ENCODE measurements at regions not wholly inside any gene's neighbourhood (a gene's known extent, or its start where the extent isn't known, plus 50 kb on each side); places are given as distances from the start of the nearest gene placed in this dataset.
"Not testable (repeated sequence)": the region's sequence is repeated elsewhere in the genome, so short reads cannot be mapped to it uniquely, and the experiment has no call there.

DNA sequence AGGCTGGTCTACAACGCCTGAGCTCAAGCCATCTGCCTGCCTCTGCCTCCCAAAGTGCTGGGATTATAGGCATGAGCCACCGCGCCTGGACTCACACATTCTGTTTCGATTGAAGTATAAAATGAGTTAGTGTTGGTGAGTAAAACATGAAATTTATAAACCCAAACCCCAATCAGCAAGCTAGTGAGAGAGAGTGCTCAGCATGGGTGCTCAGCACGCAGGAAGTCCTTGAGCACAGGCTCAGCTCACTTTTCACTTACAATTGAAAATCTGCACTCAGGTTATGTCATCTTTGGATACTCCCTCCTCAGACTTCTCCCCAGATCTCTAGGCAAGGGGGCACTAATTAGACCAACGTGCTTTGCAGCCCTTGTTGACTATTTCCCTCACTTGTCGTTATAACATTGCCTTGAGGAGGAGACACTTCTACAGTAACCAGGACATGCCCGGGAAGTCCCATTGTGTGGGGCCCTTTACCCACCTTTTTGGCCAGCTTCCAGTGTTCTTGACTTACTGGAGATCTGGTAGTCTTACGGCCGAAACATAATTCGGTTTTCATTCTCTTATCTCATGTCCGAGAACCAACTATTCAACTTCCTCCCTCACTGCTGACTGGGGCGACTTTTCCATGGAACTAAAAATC, 68.5 kb upstream of the AMN1 start:
- H3K4me1 ChIP-seq (replicated peaks) = no peaks in the 10 kb centered on the region
- DNase-seq (ENCODE audit: low read depth in 1 of 2, low spot score in 2 of 2) = no peak

DNA sequence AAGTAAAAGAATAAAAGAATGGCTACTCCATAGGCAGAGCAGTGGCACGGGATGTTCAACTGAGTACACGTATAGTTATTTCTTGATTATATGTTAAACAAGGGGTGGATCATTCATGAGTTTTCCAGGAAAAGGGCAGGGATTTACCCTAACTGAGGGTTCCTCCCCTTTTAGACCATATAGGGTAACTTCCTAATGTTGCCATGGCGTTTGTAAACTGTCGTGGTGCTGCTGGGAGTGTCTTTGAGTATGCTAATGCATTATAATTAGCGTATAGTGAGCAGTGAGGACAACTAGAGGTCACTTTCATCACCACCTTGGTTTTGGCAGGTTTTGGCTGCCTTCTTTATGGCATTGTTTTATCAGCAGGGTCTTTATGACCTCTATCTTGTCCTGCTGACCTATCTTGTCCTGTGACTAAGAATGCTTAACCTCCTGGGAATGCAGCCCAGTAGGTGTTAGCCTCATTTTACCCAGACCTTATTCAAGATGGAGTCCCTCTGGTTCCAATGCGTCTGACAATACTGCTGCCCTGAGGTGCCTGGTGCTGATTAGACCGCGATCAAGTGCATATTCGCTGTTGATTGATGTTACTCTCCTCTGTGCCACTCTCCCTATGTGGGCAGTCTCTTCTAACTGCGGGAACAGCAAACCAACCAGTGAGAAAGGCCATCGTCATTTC, 67.6 kb upstream of the AMN1 start:
- no peaks in the 10 kb centered on the region for H3K36me3 ChIP-seq
- H3K4me1 ChIP-seq (replicated peaks) = no peaks in the 10 kb centered on the region

More for the DNA sequence above, 68.5 kb upstream of the AMN1 start:
- no peaks in the 10 kb centered on the region for H3K36me3 ChIP-seq
- no peaks in the 10 kb centered on the region for H3K9me3 ChIP-seq (replicated peaks)
- H3K27me3 ChIP-seq (replicated peaks) = no peaks in the 10 kb centered on the region
- no peak overlapping the region for H3K27ac ChIP-seq
- no peak overlapping the region for H3K4me3 ChIP-seq

DNA sequence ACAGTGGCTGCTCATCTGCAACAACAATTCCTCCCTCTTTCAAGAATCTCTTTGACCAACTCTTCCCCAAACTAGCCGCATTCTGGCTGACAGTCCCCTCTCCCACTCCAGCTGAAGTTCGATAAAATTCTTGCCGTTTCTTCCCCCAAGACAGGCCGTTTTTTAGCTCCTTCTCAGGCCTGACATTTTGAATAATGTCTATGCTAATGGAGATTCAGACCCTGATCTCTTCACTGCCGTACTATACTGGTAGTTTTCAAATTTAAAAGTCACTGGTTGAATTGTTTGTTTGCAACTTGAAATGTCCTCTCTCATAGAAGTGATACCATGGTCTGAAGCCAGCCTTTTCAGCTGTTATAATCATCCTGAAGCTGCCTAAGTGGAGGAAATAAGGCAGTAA, 65.9 kb upstream of the AMN1 start:
- DNase-seq (ENCODE audit: low read depth in 1 of 2, low spot score in 2 of 2) = no peak
- H3K4me1 ChIP-seq (replicated peaks) = no peaks in the 10 kb centered on the region
- H3K9me3 ChIP-seq (replicated peaks) = no peaks in the 10 kb centered on the region
- H3K36me3 ChIP-seq = no peaks in the 10 kb centered on the region
- no peaks in the 10 kb centered on the region for H3K27me3 ChIP-seq (replicated peaks)
- H3K27ac ChIP-seq = no peak overlapping the region
- H3K4me3 ChIP-seq = no peak overlapping the region

More for the DNA sequence above, 67.6 kb upstream of the AMN1 start:
- no peak overlapping the region for H3K4me3 ChIP-seq
- DNase-seq (ENCODE audit: low read depth in 1 of 2, low spot score in 2 of 2) = no peak
- no peaks in the 10 kb centered on the region for H3K9me3 ChIP-seq (replicated peaks)
- no peaks in the 10 kb centered on the region for H3K27me3 ChIP-seq (replicated peaks)
- H3K27ac ChIP-seq = no peak overlapping the region

DNA sequence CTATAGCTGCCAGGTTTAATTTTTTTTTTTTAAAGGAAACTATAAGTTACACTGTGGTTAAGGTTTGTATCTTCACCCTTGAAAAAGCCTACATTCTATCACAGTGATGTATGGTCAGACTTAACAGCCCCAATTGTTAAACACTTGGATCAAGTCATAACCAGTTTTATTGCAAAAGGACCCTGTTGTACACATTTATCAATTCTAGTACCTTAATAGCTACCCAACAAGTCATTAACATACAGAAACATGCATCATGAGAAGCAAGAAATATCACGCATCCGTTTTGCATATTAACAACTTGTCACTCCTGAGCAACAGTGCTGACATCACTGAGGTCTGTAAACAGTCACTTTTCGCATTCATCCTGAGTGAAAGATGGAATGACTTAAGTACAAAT, 62.4 kb upstream of the AMN1 start:
- not testable (repeated sequence) for H3K27ac ChIP-seq; DNase-seq (ENCODE audit: low read depth in 1 of 2, low spot score in 2 of 2); H3K27me3 ChIP-seq (replicated peaks); H3K4me1 ChIP-seq (replicated peaks); H3K4me3 ChIP-seq; H3K36me3 ChIP-seq; H3K9me3 ChIP-seq (replicated peaks)

DNA sequence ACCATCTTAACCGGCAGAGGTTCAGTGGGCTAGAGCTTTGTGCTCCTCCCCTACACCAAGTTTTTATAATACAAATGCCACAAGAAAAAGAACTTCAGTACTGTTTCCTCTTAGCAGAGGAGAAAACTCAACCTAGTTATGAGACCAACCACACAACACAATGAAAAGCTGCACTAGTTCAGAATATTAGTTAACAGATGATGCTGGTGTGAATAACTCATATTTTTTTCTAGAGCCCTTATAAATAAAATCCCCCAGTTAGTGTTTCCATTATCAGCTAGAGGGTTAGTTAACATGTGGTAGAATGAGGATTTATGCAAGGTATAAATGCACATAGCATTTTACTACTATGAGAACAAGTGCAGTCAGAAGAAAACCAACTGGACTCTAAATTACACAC, 61.9 kb upstream of the AMN1 start:
- H3K27me3 ChIP-seq (replicated peaks) = no peaks in the 10 kb centered on the region
- no peaks in the 10 kb centered on the region for H3K36me3 ChIP-seq
- no peak overlapping the region for H3K4me3 ChIP-seq
- H3K4me1 ChIP-seq (replicated peaks) = no peaks in the 10 kb centered on the region
- H3K9me3 ChIP-seq (replicated peaks) = no peaks in the 10 kb centered on the region
- H3K27ac ChIP-seq = no peak overlapping the region
- no peak for DNase-seq (ENCODE audit: low read depth in 1 of 2, low spot score in 2 of 2)

DNA sequence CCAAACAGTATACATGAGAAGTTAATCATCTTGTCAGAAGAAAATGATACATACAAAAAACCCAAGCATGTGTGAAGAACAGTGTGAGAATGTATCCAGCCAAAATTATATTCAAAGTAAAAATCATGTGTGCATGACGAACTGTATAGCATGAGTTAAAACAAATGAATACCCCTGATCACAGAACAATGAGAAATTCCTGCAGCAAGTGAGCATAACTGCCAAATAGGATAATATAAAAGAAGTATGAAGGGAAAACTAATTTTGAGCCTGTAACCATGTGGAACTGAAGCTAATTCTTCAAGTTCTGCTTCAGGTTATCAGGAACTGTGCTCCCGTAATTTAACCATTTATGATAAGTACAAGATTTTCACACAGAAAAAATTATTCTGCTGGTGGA, 56.5 kb upstream of the AMN1 start:
- Histone ChIP-seq H3K4me3 (no peak overlapping the region), H3K27me3 (replicated peaks) (no peaks in the 10 kb centered on the region), H3K27ac (no peak overlapping the region), H3K4me1 (replicated peaks) (no peaks in the 10 kb centered on the region), H3K36me3 (no peaks in the 10 kb centered on the region), H3K9me3 (replicated peaks) (no peaks in the 10 kb centered on the region)
- DNase-seq (ENCODE audit: low read depth in 1 of 2, low spot score in 2 of 2) = no peak

DNA sequence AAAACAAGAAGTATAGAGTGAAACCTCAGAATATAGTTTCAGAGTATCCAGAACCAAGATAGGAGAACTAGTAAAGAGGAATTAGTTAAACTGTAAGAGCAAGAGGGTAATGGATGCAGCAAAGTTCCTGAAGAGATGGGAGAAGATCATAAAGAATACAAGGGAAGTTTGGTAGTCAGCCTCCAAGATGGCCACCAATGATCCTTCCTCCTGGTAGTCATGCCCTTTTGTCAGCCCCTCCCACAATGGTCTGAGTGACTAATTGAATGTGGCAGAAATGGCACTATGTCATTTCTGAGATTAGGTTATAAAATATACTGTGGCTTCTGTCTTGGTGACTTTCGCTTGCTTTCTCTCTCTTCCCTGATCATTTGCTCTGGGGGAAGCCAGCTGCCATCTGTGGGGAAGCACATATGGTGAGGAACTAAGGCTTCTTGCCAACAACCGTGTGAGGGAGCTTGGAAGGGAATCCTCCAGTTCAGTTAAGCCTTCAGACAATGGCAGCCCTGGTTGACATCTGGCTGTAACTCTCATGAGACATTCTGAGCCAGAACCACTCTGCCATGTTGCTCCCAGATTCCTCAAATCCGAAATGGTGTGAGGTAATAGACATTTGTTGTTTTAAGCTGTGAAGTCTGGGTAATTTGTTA, 55.3 kb upstream of the AMN1 start:
- Histone ChIP-seq H3K36me3 (no peaks in the 10 kb centered on the region), H3K27me3 (replicated peaks) (no peaks in the 10 kb centered on the region), H3K4me3 (no peak overlapping the region), H3K4me1 (replicated peaks) (no peaks in the 10 kb centered on the region), H3K9me3 (replicated peaks) (no peaks in the 10 kb centered on the region), H3K27ac (no peak overlapping the region)
- DNase-seq (ENCODE audit: low read depth in 1 of 2, low spot score in 2 of 2) = no peak

DNA sequence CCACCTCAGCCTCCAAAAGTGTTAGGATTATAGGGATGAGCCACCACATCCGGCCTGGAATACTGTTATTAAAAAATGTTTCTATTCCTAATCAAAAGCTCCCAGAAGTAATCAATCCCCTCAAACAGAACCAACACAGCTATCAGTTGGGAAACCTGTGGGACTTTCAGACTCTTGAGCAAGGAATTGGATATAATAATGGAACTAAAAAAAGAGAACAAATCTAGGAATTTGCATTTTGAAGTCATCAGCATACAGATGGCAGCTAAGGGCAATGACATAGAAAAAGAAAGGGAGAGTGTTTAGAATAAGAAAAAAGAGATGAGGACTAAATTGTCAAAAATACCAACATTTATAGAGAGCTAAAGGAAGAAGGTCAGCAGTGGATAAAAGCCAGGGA, 54.7 kb upstream of the AMN1 start:
- no peaks in the 10 kb centered on the region for H3K27me3 ChIP-seq (replicated peaks)
- H3K27ac ChIP-seq = no peak overlapping the region
- no peaks in the 10 kb centered on the region for H3K36me3 ChIP-seq
- H3K9me3 ChIP-seq (replicated peaks) = no peaks in the 10 kb centered on the region
- no peak for DNase-seq (ENCODE audit: low read depth in 1 of 2, low spot score in 2 of 2)
- no peak overlapping the region for H3K4me3 ChIP-seq
- H3K4me1 ChIP-seq (replicated peaks) = no peaks in the 10 kb centered on the region

DNA sequence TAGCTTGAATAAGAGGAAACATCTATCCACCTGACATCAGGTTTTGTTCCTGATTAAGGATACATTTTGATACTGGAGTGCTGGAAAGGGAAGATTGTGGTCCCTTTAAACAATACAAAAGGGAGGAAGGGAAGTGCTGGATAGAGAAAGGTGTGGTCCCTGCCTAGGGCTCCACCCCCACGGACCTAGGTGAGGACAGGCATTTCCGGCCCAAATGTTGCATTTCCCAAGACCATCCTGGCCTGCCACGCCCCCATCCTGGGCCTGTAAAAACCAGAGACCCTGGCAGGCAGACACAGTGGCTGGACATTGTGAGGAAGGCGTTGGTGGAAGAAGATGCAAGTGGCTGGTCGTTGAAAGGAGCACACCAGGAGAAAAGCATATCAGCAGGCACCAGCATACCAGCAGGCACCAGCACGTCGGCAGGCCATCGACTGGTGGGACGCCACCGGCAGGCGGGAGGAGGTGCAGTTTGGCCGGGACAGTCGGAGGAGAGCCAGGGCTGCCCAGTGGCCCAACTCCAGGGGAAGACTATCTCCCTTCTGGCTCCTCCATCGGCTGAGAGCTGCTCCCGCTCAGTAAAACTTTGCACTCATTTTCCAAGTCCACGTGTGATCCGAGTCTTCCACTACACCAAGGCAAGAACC, 53.2 kb upstream of the AMN1 start:
- H3K4me1 ChIP-seq (replicated peaks) = no peaks in the 10 kb centered on the region
- H3K4me3 ChIP-seq = no peak overlapping the region
- H3K27ac ChIP-seq = no peak overlapping the region
- H3K9me3 ChIP-seq (replicated peaks) = no peaks in the 10 kb centered on the region
- no peak for DNase-seq (ENCODE audit: low read depth in 1 of 2, low spot score in 2 of 2)
- H3K36me3 ChIP-seq = no peaks in the 10 kb centered on the region
- no peaks in the 10 kb centered on the region for H3K27me3 ChIP-seq (replicated peaks)

DNA sequence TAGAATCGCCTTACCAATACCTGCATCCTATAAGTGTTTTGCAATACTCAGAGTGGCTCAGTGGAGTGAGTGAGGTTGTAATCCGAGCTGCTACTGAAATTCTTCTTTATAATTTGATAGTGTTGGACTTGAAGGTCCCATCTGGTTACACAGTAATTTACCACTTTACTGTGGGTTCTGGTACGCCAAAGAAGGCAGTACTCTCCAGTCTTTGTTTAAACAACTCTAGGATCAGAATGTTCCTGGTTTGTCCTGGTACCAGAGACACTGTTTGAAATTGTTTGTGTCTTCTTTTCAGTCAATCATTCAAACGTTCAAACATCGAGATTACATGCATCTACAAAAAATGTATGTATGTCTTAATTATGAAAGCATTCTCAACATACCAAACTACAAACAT, 51.3 kb upstream of the AMN1 start:
- DNase-seq (ENCODE audit: low read depth in 1 of 2, low spot score in 2 of 2) = no peak
- Histone ChIP-seq H3K27me3 (replicated peaks) (no peaks in the 10 kb centered on the region), H3K9me3 (replicated peaks) (no peaks in the 10 kb centered on the region), H3K4me1 (replicated peaks) (no peaks in the 10 kb centered on the region), H3K27ac (no peak overlapping the region), H3K4me3 (no peak overlapping the region), H3K36me3 (no peaks in the 10 kb centered on the region)

DNA sequence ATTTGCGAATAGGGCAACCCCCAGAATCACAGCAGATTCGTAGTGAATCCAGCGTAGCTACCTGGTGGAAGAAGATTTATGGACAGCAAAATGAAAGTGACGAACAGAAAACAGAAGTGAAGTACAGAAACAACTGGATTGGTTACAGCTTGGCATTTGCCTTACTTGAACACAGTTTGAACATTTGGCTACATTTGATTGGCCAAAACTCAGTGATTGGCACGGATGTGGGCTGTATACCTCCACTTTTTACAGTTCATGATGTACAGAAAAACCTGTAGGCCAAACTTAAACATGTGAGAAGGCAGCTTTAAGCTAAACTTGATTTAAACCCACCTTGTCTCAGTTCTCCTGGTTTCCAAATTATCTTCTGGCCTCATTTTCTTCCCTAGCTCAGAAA, 49.9 kb upstream of the AMN1 start:
- Histone ChIP-seq H3K4me3 (no peak overlapping the region), H3K27me3 (replicated peaks) (no peaks in the 10 kb centered on the region), H3K9me3 (replicated peaks) (no peaks in the 10 kb centered on the region), H3K36me3 (no peaks in the 10 kb centered on the region), H3K4me1 (replicated peaks) (no peaks in the 10 kb centered on the region), H3K27ac (no peak overlapping the region)
- DNase-seq (ENCODE audit: low read depth in 1 of 2, low spot score in 2 of 2) = no peak
